ENCODE measurements at regions not wholly inside any gene's neighbourhood (a gene's known extent, or its start where the extent isn't known, plus 50 kb on each side); places are given as distances from the start of the nearest gene placed in this dataset.
A peak's percentile ranks its signal among the peaks of the same experiment; 100 is the strongest.
"Not testable (repeated sequence)": the region's sequence is repeated elsewhere in the genome, so short reads cannot be mapped to it uniquely, and the experiment has no call there.

- no peak for DNase-seq
Measured at GRCh38 chr1:217088011-217088410, 364.8 kb upstream of the ESRRG start.

GRCh38 chr1:217079584-217079983 lies 356.4 kb upstream of the ESRRG start:
- DNase-seq = peak; percentile 64

GRCh38 chr1:217078959-217079358 lies 355.7 kb upstream of the ESRRG start:
- DNase-seq = no peak

GRCh38 chr1:217078078-217078690 lies 355.0 kb upstream of the ESRRG start:
- peak; percentile 51 for DNase-seq

- no peak for DNase-seq
Measured at GRCh38 chr1:217077426-217077825, 354.2 kb upstream of the ESRRG start.

- no peak for DNase-seq
Measured at GRCh38 chr1:217076902-217077301, 353.7 kb upstream of the ESRRG start.

- no peak for DNase-seq
Measured at GRCh38 chr1:217072926-217073325, 349.7 kb upstream of the ESRRG start.

GRCh38 chr1:217067642-217068041 lies 344.4 kb upstream of the ESRRG start:
- DNase-seq = no peak

- no peak for DNase-seq
Measured at GRCh38 chr1:217066794-217067193, 343.6 kb upstream of the ESRRG start.

- DNase-seq = no peak
Measured at GRCh38 chr1:217063172-217063908, 340.1 kb upstream of the ESRRG start.

GRCh38 chr1:217062586-217062985 lies 339.4 kb upstream of the ESRRG start:
- DNase-seq = no peak

- no peak for DNase-seq
Measured at GRCh38 chr1:217059401-217059800, 336.2 kb upstream of the ESRRG start.

- DNase-seq = no peak
Measured at GRCh38 chr1:217053676-217054075, 330.4 kb upstream of the ESRRG start.

GRCh38 chr1:217052626-217053025 lies 329.4 kb upstream of the ESRRG start:
- no peak for DNase-seq

- no peak for DNase-seq
Measured at GRCh38 chr1:217052196-217052595, 329.0 kb upstream of the ESRRG start.

- DNase-seq = no peak
Measured at GRCh38 chr1:217049721-217050120, 326.5 kb upstream of the ESRRG start.

GRCh38 chr1:217049081-217049480 lies 325.9 kb upstream of the ESRRG start:
- DNase-seq = no peak

GRCh38 chr1:217048104-217048707 lies 325.0 kb upstream of the ESRRG start:
- no peak for DNase-seq

GRCh38 chr1:217040711-217041455 lies 317.7 kb upstream of the ESRRG start:
- no peak for DNase-seq

GRCh38 chr1:217039926-217040325 lies 316.7 kb upstream of the ESRRG start:
- no peak for DNase-seq

GRCh38 chr1:217039139-217039538 lies 315.9 kb upstream of the ESRRG start:
- not testable (repeated sequence) for DNase-seq

- no peak for DNase-seq
Measured at GRCh38 chr1:217036757-217037156, 313.5 kb upstream of the ESRRG start.

- no peak for DNase-seq
Measured at GRCh38 chr1:217032715-217033367, 309.6 kb upstream of the ESRRG start.
